Amygdala (tissue), 56 donors: ENCODE measurements at regions not wholly inside any gene's neighbourhood (a gene's known extent, or its start where the extent isn't known, plus 50 kb on each side); places are given as distances from the start of the nearest gene placed in this dataset.
"Not testable (repeated sequence)": the region's sequence is repeated elsewhere in the genome, so short reads cannot be mapped to it uniquely, and the experiment has no call there.

Experiments used
- DNase-seq, 56 donors: peaks; one replicate each; lab custom pipeline; 2025; lab: John Stamatoyannopoulos, UW

DNA sequence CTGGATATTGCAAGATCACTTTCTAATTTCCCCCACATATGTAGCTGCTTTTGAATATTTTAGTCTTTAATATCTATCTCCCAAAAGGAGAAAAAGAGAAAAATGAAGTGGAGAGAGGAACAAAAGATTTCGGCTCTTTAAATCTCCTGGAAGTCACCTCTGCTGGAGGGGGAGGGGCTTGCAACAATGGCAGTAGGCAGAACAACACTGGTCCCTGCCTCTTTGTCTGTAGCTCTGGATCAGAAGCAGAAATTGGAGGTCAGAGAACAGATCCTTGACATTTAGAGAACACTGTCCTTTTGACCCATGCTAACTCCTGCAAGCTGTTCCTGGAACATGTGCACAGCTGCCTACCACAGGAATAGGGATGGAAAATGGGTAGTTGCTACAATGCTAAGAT, 86.7 kb upstream of the GPR12 start:
- no peak for DNase-seq

DNA sequence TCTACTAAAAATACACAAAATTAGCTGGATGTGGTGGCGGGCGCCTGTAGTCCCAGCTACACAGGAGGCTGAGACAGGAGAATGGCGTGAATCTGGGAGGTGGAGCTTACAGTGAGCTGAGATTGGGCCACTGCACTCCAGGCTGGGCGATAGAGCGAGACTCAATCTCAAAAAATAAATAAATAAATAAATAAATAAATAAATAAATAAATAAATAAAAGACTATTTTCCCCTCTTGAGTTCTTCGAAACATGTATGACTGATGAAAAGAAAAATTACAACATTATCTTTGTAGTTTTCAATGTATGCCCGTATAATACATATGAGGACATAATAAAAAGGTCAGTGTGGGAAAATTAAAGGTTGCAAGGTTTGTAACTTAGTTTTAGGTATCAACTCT, 84.5 kb upstream of the GPR12 start:
- DNase-seq, result not testable (repeated sequence)

DNA sequence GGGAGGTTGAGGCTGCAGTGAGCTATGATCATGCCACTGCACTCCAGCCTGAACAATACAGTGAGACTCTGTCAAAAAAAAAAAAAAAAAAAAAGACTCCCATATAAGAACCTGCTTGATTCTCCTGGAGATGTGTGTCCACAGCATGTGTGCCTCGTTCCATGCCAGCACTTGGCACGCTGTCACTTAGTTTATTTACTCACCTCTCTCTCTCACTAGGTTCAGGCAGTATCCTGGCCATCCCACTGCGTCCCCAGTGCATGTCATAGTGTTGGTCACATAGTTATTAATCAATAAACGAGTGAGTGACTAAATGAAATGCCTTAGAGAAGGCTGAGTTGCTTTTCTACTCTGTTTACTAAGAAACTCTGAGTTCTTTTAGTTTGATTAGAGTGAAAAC, 79.1 kb upstream of the GPR12 start:
- DNase-seq, result no peak

DNA sequence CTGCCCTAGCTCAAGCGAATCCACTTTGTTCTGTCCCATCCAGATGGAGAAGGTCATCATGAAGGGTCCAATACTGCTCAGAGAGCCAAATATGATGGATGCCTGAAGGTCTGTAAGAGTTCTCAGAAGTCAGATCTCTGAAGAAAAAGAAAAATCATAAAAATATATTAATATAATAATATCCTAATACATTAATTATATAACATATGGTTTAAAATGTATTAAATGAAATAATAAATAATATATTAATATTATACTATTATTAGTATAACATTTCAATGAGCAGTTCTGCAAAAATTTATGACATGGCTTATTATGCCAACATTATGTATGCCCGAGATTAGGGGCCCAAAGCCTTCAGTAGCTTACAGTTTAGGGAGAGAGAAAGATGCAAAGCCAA, 78.2 kb upstream of the GPR12 start:
- no peak for DNase-seq

DNA sequence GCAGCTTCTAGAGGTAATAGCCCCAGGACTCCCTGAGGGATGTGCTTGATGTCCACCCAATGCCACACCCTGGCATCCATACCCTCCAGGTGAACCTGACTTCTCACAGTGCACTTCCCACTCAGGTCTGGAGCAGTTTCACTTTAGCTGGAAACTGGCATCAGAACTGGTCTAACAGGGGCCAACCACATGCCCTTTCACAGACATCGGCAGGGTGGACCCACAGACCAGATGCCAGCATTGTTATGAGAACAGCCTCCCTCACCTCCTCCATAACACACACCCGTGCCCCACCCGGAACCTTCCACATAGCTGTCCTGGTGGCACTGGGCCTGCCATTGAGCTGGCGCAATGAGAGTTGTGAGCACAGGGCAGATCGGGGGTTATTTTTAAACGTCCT, 77.4 kb upstream of the GPR12 start:
- DNase-seq, result no peak

DNA sequence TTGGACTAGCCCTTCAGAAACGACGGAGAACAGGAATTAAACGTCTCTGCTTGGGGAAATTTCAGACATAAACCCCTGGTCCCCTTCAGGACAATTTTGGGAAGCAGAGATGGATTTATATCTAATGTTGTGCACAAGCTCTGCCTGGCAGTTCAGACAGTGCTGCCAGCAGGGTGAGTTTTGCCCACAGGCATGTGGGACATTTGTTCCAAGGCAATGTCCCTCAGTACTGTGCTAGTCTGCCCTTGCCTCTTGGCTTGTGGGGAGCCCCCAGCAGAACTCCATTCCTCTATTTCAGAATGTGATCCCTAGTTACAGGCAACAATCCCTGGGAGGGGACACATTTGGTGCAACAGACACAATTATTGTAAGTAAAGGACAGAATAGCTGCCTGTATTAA, 76.5 kb upstream of the GPR12 start:
- DNase-seq, result no peak

DNA sequence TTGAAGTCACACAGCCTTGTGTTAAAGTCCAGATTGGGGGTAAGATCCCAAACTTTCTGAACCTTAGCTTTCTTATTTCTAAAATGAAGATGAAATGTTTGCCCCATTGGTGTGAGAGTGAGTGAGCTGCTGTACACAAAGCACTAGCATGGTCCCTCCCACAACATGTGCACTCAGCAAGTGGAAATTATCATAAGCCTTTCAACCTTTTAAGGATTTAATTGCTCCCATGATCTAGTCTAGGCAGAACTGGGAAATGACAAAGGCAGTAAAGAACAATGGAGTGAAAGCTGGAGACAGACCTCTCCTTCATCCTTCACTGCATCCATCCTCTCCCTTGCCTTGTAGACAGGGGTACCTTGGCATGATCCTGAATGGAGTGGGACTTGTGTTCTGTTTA, 76.0 kb upstream of the GPR12 start:
- no peak for DNase-seq

DNA sequence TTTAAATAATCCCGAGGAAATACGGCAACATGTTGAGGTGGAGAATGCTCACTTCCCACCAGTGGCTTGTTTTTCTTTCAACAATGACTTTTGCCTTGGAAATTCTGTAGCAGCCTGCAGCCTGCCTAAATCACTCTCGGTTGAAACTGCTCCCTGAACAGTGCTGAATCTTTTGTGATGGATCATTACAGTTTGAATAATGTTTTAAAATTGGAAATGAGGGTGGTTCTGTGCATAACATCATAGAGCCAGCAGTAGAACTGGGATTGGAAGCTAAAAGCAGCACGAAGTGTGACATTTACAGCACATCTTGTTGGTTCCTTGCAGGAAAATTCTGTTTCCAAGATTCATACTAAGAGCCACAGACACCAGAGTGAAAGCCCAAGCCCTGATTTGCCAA, 74.1 kb upstream of the GPR12 start:
- DNase-seq, result no peak

DNA sequence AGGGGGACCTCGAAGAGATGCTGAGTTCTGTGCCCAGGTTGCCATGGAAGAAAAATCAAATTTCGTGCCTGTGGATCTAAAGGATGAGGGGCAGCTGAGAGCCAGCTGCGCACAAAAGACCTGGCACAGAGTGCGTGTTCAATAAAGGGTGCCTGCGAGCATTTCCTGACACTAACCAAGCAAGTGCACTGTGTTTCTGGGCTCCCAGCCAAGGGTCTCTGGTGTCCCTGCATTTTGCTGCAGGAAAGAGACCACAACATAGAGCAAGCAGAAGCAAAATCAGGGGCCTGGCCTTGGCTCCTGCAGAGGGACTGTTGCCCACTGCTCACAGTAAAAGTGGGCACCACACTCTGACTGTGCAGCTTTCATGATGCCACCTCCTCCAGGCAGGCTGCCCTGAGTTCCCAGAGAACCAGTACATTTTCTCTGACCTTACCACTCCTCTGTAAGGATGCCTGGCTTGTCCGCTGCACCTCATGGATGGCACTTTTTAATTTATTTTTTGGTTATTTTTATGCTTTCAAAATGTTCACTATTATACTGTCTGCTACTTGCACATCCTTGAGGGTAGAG, 70.8 kb upstream of the GPR12 start:
- DNase-seq, result no peak

DNA sequence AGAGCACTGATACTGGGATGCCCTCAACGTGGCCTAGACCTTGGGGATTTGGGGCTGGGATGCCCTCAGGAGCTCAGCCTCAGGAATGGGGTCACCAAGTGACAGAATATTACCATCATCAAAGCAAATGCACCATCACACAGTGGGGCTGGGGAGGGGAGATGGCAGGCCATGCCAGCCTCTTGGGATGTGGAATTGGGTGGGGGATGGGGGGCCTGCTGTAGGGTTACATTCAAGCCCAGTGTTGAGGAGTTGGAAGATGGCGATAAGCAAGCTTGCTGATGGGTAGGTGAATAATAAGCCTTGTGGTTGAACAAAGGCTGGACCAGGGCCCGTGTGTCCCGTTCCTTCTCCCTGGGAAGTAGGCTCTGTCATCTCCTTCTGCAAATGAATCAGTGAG, 69.1 kb upstream of the GPR12 start:
- no peak for DNase-seq

DNA sequence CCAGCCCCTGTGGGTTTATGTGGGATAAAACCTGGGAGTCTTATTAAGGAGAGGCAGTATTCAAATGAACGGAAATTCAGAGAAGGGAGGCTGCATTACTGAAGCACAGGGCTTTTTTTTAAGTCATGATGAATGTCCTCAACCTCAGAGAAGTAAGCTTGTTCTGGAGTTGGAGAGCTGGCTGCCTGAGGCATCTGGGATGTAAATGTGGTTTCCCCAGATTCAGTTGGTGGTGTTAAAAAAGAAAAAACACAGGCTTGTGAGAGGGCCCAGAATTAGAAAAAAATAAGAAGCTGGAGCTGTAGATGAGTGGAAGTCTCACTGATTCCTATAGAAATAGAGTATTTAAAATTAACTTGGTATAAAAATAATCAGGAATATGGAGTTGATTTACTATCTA, 64.0 kb upstream of the GPR12 start:
- peak in 2 of 56 donors; percentile 11 to 19 for DNase-seq

DNA sequence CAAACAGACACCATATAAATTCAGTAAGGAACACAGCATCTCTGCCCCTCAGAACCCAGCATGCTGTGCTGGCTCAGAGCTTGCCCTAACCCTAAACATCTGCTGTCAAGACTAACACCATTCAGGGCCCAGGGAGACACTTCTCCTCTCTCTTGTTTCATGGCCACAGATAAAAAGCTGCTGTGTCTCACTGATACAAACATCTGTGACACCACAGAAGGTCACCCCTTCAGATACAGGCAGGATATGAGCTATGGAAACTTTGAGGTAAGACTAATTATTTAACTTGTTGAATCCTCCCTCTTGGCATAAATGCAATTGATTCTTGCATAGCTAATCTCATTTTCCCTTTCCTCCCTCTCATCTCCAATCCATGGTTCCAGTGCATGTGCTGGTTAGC, 61.6 kb upstream of the GPR12 start:
- DNase-seq, result no peak

DNA sequence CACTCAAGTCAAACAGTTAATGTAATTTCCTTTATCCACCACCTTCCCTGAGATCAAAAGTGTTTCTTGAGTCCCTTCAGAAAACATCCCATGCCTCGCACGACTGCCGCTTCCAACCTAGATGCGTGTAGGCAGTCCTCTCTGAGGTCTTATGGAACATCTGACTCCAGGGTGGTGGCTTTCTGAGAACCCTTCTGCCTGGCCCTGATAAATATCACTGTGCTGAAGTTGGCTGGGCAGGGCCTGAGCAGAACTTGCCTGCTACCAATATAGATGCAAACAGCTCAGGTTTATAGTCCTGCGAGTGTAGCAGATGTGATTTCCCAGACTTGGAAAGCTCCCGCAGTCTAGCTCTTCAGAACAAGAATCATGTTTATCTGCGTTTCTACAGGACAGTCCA, 61.1 kb upstream of the GPR12 start:
- no peak for DNase-seq

DNA sequence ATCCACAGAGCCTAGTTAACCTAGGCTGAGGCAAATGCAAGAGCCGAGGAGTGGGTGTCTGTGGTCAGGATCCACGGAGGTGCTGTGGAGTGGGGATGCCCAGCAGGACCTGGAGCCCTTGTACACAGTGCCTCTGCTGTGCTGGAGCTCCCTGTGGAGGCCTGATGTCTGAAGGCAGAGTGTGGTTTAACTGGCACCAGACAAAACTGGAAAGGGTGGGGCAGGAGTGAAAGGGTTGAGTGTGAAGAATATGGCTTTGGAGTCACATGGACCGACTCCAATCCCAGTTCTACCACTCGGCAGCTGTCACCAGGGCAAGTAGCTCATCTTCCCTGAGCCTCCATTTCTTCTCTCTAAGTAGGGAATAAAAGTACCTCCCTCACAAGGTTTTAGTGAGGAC, 60.3 kb upstream of the GPR12 start:
- no peak for DNase-seq

DNA sequence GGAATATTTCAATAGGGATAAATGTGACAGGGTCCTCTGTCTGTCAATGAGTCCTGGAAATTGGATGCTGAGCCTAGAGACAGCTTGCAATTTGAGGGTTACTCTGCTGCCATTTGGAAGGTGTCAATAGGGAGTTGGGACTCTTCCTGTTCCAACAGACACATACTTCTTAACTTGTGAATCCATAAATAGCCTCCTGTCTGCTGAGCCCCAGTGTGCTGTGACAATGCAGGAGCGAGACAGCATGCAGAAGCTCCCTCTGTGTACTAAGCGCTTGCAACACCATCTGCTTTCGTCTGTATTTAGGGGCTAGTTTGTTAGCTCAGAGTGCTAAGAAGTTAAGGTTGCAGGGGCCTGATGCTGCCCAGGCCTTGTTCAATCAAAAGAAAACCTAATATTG, 58.5 kb upstream of the GPR12 start:
- peak in 14 of 56 donors; percentile 3 to 41 (median 16) for DNase-seq

DNA sequence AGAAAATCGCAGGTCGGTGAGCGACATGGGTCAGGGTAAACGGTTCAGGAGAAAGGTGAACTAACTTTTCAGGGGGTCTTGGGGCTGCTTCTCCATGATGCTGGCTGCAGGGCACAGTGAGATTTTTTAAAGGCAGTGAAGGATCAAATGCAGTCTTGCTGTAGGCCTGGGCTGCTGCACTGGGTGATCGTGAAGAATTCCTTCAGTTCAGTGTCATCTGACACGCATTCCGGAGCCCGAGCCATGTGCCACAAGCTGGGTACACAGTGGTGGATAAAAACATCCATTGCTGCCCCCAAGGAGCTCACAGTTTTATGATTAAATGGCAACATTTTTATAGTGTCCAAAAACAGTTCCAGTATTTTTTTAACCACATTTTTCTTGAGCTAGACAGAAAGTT, 56.3 kb upstream of the GPR12 start:
- no peak for DNase-seq

DNA sequence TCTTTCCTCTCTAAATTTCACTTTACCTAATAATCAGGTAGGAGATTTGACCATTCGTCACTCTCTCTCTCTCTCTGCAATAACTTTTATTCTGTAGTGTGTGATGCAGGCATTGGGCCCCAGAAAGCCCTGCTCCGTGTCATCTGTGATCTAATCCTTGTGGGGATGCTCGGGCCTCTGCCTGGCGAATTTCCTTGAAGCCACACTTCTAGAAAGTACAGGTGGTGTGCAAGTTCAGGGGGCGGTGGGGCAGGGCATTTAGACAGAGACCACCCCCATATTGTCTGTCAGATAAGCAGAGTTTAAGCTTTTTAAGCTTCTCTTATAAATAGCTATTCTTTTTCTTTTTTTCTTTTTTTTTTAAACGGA, 53.4 kb upstream of the GPR12 start:
- no peak for DNase-seq

DNA sequence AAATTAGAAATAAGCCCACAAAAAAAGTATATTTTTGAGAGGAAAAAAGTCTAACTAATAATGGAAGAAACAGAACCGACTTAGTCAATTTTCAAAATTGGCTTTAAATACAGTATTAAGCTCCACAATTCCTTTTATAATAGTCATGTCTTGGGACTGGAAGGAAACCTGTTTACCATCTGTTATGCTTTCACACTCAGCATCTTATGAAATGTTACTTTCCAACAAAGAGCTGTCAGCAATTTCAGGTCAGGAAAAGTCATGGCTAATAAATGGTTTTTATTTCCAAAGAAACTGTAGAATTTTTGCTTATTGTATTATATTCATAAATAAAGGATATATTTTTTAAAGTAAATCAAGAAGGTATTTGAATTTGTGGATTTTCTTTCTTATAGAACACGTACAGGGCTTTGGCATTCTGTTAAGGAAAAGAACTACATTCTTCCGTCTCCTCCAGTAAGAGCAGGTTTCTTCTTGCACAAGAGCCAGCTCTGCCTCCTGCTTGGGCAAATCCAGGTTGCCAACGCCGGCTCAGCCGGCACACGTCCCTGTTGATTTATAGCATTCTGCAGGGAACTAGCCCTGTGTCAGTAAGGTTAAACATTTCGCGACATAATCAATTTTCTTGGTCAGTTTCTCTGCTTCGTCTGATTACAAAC, 52.9 kb upstream of the GPR12 start:
- DNase-seq, result peak in 1 of 56 donors; percentile 2

DNA sequence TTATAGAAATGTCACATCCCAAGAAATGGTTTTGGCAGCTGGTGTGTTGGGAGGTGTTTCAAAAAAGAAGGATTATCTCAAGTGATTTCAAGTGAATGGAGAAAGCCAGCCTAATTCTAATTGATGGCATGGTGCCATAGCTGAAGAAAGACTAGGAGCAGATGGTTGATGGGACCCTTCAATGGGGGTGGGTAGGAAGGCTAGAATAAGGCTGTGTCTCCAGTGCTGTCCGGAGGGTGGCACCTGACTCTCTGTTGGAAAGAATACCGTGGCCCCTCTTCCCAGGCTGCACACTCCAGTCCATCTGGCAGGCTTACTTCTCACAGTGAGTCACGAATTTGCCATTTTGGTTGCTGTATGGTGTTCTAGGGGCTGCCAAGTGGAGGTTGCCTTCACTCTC, 51.0 kb upstream of the GPR12 start:
- no peak for DNase-seq
